HG02678 (cell line): ENCODE measurements at regions not wholly inside any gene's neighbourhood (a gene's known extent, or its start where the extent isn't known, plus 50 kb on each side); places are given as distances from the start of the nearest gene placed in this dataset.

ENCODE experiments used
- ATAC-seq: cut with Tn5 transposase; IDR thresholded peaks from one replicate; pipeline ENCODE4 v1.9.1; 2021; ENCODE audit warnings: mild to moderate bottlenecking, moderate library complexity; ENCODE audit not compliant: unreplicated experiment

DNA sequence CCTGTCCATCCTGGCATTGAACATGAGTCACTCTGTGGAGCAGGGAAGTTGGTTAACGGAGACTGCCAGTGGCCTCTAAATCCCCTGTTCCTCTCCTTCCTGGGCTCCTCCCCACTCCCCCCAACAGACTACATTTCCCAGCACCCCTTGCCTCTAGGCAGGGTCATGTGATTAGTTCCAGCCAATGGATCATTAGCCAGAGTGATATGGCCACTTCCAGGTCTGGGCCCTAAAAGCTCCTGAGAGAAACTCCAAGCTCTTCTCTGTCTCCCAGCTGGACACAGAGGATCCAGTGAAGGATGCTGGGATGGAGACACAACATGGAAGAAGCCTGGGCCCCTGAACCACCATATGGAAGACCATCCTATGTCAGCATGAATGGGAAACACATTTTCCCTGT lies 54.4 kb upstream of the RFLNA start:
- no peak for ATAC-seq

DNA sequence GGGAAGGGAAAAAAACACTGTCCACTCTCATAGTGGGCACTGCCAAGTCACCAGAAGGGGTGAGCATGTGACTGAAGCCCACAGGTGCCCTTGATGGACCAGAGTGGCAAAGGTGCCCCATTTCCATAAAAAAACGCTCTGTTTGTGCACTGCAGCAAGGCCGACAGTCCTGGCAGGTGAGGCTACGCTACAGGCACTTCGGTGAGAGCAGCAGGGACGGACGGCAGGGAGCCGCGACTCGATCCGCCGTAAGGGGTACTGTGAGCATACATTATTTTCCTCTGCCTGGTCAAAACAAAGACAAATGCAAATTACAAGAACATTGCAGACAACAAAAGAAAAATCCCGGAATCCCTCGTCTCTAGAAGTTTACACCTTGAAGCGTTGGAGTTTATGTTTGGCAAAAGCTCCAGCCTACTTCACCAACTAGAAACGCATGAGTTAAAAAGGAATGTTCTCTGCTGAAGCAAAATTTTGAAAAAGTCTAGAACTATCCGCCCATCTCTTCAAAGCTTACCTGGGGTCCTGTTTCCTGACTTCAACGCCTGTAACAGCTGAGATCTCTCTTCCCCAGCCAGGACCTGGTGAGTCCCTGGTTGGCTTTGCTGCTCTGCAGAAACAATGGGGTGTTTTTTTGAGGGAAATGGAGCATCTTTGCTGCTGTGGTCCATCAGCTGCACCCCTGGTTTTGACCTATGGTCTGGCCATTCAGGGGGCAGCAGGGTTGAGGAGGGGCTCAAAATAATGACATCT lies 52.9 kb upstream of the RFLNA start:
- no peak for ATAC-seq

DNA sequence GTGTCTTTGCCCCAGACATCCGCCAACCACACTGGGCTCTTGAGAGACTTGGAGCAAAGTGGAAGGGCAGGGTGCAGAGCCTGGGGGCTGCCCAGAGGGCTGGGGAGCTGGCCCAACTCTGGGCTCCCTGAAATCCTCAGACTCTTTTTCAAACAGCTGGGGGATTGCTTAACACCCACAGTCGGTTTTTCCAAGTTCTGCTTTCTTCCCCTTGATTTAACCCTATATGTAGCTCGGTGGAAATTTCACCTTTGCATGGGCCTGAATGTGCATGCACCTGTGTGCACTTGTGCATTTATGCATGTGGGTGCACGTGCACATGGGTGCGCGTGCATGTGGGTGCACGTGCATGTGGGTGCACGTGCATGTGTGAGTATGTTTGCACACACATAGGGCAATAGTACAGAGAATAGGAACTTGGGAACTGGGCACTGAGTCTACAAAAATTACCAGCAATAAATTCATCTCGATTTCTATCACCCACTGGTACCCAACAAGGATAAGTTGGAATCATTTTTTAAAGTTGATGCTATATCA lies 52.3 kb upstream of the RFLNA start:
- ATAC-seq = no peak

DNA sequence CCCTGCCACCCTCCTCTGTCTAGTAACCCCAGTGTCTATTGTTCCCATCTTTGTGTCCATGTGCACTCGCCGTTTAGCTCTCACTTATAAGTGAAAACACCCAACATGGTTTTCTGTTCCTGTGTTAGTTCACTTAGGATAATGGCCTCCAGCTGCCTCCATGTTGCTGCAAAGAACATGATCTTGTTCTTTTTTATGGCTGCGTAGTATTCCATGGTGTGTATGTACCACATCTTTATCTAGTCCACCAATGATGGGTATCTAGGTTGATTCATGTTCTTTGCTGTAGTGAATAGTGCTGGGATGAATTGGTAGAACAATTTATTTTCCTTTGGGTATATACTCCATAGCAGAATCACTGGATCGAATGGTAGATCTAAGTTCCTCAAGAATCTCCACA lies 51.0 kb upstream of the RFLNA start:
- no peak for ATAC-seq
